Thymus (tissue), 11 donors: ENCODE measurements at regions not wholly inside any gene's neighbourhood (a gene's known extent, or its start where the extent isn't known, plus 50 kb on each side); places are given as distances from the start of the nearest gene placed in this dataset.

Experiments
- DNase-seq, 9 donors: peaks; one replicate each; pipeline ENCODE4 v3.0.0-alpha.2; 2013; ENCODE audit warnings: low spot score in 9 of 9, low read depth in 6 of 9, missing footprints in 1 of 9
- H3K27ac ChIP-seq, 2 donors: one replicate each; pipeline ENCODE4 v1.5.1; 2013; ENCODE audit warnings: control low read depth in 1 of 2, low read depth in 1 of 2, low read length in 1 of 2, mild to moderate bottlenecking in 1 of 2, moderate library complexity in 1 of 2
- H3K27me3 ChIP-seq, 2 donors: one replicate each; pipeline ENCODE4 v1.5.1; 2013; ENCODE audit warnings: low read length in 1 of 2; ENCODE audit not compliant: control insufficient read depth in 2 of 2, insufficient read depth in 1 of 2
- H3K36me3 ChIP-seq, 2 donors: one replicate each; pipeline ENCODE4 v1.5.1; 2013; ENCODE audit warnings: low read length in 1 of 2, mild to moderate bottlenecking in 1 of 2, moderate library complexity in 1 of 2; ENCODE audit not compliant: control insufficient read depth in 2 of 2, insufficient read depth in 2 of 2
- H3K4me1 ChIP-seq, 2 donors: one replicate each; pipeline ENCODE4 v1.5.1; 2013; ENCODE audit warnings: low read length in 2 of 2; ENCODE audit not compliant: control insufficient read depth in 2 of 2, insufficient read depth in 2 of 2
- H3K4me3 ChIP-seq, 2 donors: one replicate each; pipeline ENCODE4 v1.5.1; 2013; ENCODE audit warnings: low read length in 2 of 2, control low read depth in 1 of 2, mild to moderate bottlenecking in 1 of 2
- H3K9me3 ChIP-seq, 2 donors: one replicate each; pipeline ENCODE4 v1.5.1; 2013; ENCODE audit warnings: low read length in 1 of 2, mild to moderate bottlenecking in 1 of 2; ENCODE audit not compliant: control insufficient read depth in 2 of 2, insufficient read depth in 1 of 2
- WGBS: extraction: QIAGEN DNeasy Blood & Tissue Kit; methylation state at CpG from one replicate; pipeline ENCODE4 v1.1.7; 2013; 5-methylcytosine and 5-hydroxymethylcytosine counted together
- donor health status: healthy.

- Histone ChIP-seq H3K4me1 (no peaks in the 10 kb centered on the region), H3K27ac (no peak overlapping the region), H3K4me3 (no peak overlapping the region), H3K9me3 (no peaks in the 10 kb centered on the region), H3K27me3 (no peaks in the 10 kb centered on the region), H3K36me3 (no peaks in the 10 kb centered on the region)
- WGBS = 97% methylated on average over 3 of the region's 3 CpGs
- no peak for DNase-seq
Measured at GRCh38 chr16:63975669-63976068, 1146.2 kb downstream of the CDH11 start.

GRCh38 chr16:63967966-63968365 is 1153.9 kb downstream of the CDH11 start:
- Histone ChIP-seq H3K27me3 (no peaks in the 10 kb centered on the region), H3K4me1 (no peaks in the 10 kb centered on the region), H3K4me3 (no peak overlapping the region), H3K36me3 (no peaks in the 10 kb centered on the region), H3K9me3 (no peaks in the 10 kb centered on the region), H3K27ac (no peak overlapping the region)
- no peak for DNase-seq
- 52% methylated on average over 1 of the region's 1 CpG for WGBS

- no peak for DNase-seq
- Histone ChIP-seq H3K4me3 (no peak overlapping the region), H3K4me1 (no peaks in the 10 kb centered on the region), H3K27me3 (no peaks in the 10 kb centered on the region), H3K36me3 (no peaks in the 10 kb centered on the region), H3K9me3 (no peaks in the 10 kb centered on the region), H3K27ac (no peak overlapping the region)
Measured at GRCh38 chr16:63960321-63960720, 1161.5 kb downstream of the CDH11 start.

- 88% methylated on average over 2 of the region's 2 CpGs for WGBS
- Histone ChIP-seq H3K4me1 (no peaks in the 10 kb centered on the region), H3K36me3 (no peaks in the 10 kb centered on the region), H3K9me3 (no peaks in the 10 kb centered on the region), H3K27ac (no peak overlapping the region), H3K4me3 (no peak overlapping the region), H3K27me3 (no peaks in the 10 kb centered on the region)
- DNase-seq = no peak
Measured at GRCh38 chr16:63947022-63947421, 1174.8 kb downstream of the CDH11 start.

- DNase-seq = no peak
- H3K27me3 ChIP-seq = no peaks in the 10 kb centered on the region
- no peak overlapping the region for H3K27ac ChIP-seq
- no peaks in the 10 kb centered on the region for H3K9me3 ChIP-seq
- no peaks in the 10 kb centered on the region for H3K4me1 ChIP-seq
- H3K36me3 ChIP-seq = no peaks in the 10 kb centered on the region
- 83% methylated on average over 1 of the region's 1 CpG for WGBS
- no peak overlapping the region for H3K4me3 ChIP-seq
Measured at GRCh38 chr16:63945806-63946205, 1176.1 kb downstream of the CDH11 start.

GRCh38 chr16:63943566-63943965 is 1178.3 kb downstream of the CDH11 start:
- 85% methylated on average over 6 of the region's 6 CpGs for WGBS
- Histone ChIP-seq H3K4me3 (no peak overlapping the region), H3K4me1 (no peaks in the 10 kb centered on the region), H3K27me3 (no peaks in the 10 kb centered on the region), H3K27ac (no peak overlapping the region), H3K9me3 (no peaks in the 10 kb centered on the region), H3K36me3 (no peaks in the 10 kb centered on the region)
- DNase-seq = no peak

- DNase-seq = no peak
Measured at GRCh38 chr16:63938661-63939060, 1183.2 kb downstream of the CDH11 start.

GRCh38 chr16:63933841-63934240 is 1188.0 kb downstream of the CDH11 start:
- Histone ChIP-seq H3K27me3 (no peaks in the 10 kb centered on the region), H3K9me3 (no peaks in the 10 kb centered on the region), H3K27ac (no peak overlapping the region), H3K4me1 (no peaks in the 10 kb centered on the region), H3K4me3 (no peak overlapping the region), H3K36me3 (no peaks in the 10 kb centered on the region)
- no peak for DNase-seq
- WGBS = 64% methylated on average over 3 of the region's 3 CpGs

More at GRCh38 chr16:63938661-63939060, 1183.2 kb downstream of the CDH11 start:
- H3K4me1 ChIP-seq = no peaks in the 10 kb centered on the region
- no peaks in the 10 kb centered on the region for H3K27me3 ChIP-seq
- WGBS = 67% methylated on average over 4 of the region's 4 CpGs
- no peaks in the 10 kb centered on the region for H3K36me3 ChIP-seq
- H3K4me3 ChIP-seq = no peak overlapping the region
- H3K27ac ChIP-seq = no peak overlapping the region
- H3K9me3 ChIP-seq = no peaks in the 10 kb centered on the region

GRCh38 chr16:63928421-63928820 is 1193.4 kb downstream of the CDH11 start:
- WGBS = 81% methylated on average over 4 of the region's 4 CpGs
- H3K9me3 ChIP-seq = no peaks in the 10 kb centered on the region
- no peaks in the 10 kb centered on the region for H3K4me1 ChIP-seq
- no peak overlapping the region for H3K27ac ChIP-seq
- H3K27me3 ChIP-seq = no peaks in the 10 kb centered on the region
- H3K36me3 ChIP-seq = no peaks in the 10 kb centered on the region
- DNase-seq = no peak
- no peak overlapping the region for H3K4me3 ChIP-seq

GRCh38 chr16:63925221-63925620 is 1196.6 kb downstream of the CDH11 start:
- no peak overlapping the region for H3K27ac ChIP-seq
- no peaks in the 10 kb centered on the region for H3K27me3 ChIP-seq
- DNase-seq = no peak
- H3K9me3 ChIP-seq = no peaks in the 10 kb centered on the region
- WGBS = 90% methylated on average over 5 of the region's 5 CpGs
- H3K4me1 ChIP-seq = no peaks in the 10 kb centered on the region
- no peak overlapping the region for H3K4me3 ChIP-seq
- no peaks in the 10 kb centered on the region for H3K36me3 ChIP-seq
